HG02763 (cell line): ENCODE measurements at regions not wholly inside any gene's neighbourhood (a gene's known extent, or its start where the extent isn't known, plus 50 kb on each side); places are given as distances from the start of the nearest gene placed in this dataset.
"Not testable (repeated sequence)": the region's sequence is repeated elsewhere in the genome, so short reads cannot be mapped to it uniquely, and the experiment has no call there.

Source experiments
- ATAC-seq: cut with Tn5 transposase; IDR thresholded peaks from one replicate; pipeline ENCODE4 v1.9.1; 2021; ENCODE audit warnings: mild to moderate bottlenecking, moderate library complexity; ENCODE audit not compliant: unreplicated experiment

- peak; percentile 52 for ATAC-seq
Observed at GRCh38 chr5:14996997-14997396, 125.4 kb upstream of the ANKH start.

DNA sequence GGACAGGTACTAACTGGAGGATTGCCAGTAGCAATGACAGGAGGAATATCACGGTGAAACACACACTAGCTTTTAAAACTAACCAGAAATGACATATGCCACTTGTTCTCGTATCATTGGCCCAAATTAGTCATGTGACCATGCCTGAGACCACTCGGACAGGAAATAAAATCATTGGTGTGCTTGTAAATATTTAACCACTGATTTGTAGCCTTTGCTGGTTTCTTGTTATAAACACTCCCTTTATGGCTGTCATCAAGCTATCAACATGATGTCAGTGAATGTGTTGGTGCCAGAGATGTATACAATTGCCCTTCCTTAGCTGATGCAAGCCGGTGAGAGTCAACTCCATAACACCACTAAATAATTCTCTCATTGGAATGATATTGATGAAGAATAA lies 123.7 kb upstream of the ANKH start:
- ATAC-seq = no peak

DNA sequence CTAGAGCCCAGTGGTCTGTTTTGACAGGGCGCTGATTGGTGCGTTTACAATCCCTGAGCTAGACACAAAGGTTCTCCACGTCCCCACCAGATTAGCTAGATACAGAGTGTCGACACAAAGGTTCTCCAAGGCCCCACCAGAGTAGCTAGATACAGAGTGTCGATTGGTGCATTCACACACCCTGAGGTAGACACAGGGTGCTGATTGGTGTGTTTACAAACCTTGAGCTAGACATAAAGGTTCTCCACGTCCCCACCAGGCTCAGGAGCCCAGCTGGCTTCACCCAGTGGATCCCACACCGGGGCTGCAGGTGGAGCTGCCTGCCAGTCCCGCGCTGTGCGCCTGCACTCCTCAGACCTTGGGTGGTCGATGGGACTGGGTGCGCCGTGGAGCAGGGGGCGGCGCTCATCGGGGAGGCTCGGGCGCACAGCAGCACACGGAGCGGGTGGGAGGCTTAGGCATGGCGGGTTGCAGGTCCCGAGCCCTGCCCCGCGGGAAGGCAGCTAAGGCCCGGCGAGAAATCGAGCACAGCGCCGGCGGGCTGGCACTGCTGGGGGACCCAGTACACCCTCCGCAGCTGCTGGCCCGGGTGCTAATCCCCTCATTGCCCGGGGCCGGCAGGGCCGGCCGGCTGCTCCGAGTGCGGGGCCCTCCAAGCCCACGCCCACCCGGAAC lies 122.0 kb upstream of the ANKH start:
- ATAC-seq = not testable (repeated sequence)

- peak; percentile 71 for ATAC-seq
Observed at GRCh38 chr5:14992751-14993458, 121.3 kb upstream of the ANKH start.

GRCh38 chr5:14988223-14988622 lies 116.6 kb upstream of the ANKH start:
- no peak for ATAC-seq

- no peak for ATAC-seq
Observed at GRCh38 chr5:14986413-14986812, 114.8 kb upstream of the ANKH start.

DNA sequence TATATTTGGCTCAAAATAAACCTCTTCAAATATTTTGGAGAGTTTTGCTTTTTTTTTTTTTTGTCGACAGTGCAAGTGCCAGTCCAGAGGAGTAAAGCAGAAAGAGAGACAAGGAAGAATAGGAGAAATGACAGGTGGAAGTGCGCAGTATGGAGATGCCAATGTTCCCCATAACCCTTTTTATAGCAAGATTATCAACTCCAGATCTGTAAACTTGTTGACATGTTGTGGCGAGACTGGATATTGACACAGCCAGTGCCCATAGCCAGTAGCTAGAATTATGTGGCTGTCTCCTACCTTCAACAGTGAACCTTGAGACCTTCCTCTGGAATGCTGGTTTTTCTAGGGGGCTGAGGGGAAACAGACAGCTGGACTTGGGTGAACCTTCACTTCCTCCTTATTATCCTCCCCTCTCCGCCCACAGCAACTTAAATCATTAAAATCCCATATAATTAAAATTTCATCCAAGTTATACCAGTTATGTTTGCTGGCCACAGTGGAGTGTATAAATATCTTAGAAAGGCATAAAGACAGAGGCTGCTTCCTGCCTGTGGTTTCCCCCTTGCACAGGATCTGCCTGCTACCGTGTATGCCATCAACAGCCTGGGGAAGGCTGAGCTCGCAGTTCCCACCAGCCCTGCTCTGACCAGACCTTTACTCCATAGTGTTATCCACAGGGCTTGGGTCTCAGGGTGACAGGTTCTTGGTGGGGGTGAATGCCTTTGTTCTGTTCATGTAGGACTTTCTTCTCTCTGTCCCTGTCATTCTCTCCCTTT lies 112.3 kb upstream of the ANKH start:
- no peak for ATAC-seq

- ATAC-seq = no peak
Observed at GRCh38 chr5:14980698-14981097, 109.1 kb upstream of the ANKH start.

- no peak for ATAC-seq
Observed at GRCh38 chr5:14977058-14977685, 105.6 kb upstream of the ANKH start.

- no peak for ATAC-seq
Observed at GRCh38 chr5:14976486-14976885, 104.9 kb upstream of the ANKH start.

DNA sequence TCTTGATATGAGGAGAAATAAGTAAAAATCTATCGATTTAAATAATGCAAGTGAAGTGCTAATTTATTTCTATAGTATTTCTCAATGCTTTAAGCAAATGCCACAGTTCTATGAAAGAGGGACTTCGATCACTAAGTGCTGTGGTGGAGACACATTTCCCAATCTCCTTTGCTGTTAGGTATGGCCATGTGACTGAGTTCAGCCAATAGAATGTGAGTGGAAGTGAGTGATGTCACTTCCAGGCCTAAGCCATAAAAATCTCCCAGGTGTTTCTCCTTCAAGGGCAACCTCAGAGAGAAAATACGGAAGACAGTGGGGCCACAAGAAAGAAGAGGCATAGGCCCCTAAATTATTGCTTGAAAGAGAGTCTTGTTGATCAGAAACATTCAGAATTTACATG lies 100.3 kb upstream of the ANKH start:
- ATAC-seq = no peak

DNA sequence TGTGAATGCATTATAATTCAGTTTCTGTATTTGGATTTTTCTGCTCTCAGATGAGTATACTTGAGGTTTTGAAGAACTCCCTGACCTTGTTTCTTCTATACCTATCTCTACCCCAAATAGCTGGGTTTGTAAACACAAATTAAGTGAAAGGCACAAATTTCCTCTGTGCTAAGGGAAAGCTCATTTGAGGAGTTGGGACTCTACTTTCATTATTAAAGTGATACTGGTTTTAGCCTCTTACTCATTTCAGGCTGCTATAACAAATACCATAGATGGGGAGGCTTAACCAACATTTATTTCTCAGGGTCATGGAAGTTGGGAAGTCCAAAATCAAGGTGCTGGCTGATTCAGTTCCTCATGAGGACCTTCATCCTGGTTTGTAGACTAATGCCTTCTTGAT lies 97.2 kb upstream of the ANKH start:
- no peak for ATAC-seq

DNA sequence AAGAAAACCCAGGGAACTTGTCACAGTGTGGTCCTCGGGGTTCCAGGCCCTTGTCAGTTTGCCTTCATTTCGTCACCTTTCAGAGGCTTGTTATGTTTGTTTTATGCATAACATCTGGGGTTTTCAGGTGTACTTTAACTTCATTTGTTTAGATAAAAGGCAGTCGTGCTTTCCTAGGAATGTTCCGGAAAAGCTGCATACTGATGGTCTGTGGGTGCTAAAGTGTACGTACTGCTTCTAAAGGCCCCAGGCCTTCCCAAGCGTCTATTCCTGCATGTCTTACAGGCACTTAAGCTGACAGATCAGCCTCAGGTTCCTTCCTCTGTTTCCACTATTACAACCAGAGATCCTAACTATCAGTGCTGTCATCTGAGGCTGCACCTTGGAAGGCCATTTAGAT lies 95.6 kb upstream of the ANKH start:
- ATAC-seq = no peak

DNA sequence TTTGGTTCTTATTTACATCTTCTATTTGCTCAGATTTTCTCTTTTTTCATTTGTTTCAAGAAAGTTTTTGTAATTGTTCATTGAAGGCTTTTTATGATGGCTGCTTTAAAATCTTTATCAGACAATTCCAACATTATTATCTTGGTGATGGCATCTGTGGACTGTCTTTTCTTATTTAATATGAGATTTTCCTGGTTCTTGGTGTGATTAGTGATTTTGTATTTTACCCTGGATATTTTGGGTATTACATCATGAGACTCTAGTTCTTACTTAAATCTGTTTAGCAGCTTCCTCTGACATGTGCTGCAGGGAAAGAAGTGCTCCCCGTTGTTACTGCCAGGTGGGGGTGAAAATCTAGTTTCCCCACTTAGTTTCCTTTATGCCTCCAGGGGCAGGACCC lies 94.2 kb upstream of the ANKH start:
- ATAC-seq = no peak

GRCh38 chr5:14962604-14963003 lies 91.0 kb upstream of the ANKH start:
- ATAC-seq = no peak

DNA sequence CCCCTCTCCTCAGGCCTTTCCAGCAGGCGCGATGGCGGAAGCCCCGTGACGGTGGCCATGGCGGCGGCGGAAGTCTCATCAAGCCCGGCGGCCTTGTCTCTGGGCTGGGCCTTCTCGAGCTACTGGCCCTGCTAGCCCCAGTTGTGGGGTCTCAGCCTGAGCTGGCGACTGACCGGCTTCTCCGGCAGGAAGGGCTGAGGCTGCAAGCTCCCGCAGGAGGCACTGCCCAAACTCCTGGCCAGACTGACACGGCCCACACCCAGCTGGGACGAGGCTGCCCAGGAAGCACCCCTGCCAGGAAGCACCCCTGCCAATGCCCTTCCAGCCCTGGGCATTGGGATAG lies 88.5 kb upstream of the ANKH start:
- no peak for ATAC-seq

DNA sequence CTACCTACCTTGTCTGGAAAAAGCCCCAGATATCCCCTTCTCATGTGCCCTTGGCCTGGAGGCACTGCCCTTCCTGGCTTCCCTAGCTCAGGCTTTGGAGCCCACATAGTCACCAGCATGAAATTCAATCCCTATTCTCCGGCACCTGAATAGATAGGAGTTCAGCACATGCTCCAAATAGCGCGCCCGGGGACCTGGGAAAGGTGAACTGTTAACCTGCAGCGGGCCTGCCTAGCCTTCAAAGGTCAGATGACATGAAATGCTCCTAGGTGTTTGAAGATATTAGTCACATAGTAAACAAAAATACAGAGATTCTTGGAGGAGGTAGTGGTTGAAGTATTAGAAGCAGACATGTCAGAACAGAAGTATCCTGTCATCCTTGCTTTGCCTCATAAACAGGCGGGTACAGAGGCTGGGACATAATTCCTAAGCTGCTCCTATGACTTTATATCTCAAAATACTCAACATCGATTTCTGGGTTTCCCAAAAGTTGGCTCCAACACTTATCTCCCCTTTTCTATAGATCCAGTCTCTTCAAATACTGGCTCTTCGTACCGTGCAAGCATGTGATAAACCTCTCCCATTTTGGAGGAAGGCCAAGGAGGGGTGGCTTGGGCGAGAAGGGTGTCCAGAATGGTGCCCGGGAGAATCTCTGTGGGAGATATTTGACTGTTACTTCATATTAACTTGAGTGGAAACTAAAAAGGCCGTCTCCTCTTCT lies 88.0 kb upstream of the ANKH start:
- ATAC-seq = no peak

DNA sequence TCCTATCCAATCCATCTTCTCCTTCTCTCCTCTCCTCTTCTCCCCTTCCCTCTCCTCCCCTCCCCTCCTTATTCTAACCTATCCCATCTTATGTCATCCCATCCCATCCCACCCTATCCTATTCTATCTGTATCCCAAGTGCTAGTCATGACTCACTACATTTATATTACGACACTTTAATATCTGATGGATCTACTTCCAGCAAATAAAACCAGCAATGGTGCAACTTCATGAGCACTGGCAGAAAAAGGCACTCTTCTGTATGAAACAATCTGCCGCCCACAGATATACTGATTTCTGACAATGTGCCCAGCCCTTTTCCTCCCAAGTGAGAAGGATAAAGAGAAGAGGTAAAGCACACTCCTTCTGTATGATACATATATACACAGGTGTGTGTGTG lies 86.6 kb upstream of the ANKH start:
- ATAC-seq = no peak

DNA sequence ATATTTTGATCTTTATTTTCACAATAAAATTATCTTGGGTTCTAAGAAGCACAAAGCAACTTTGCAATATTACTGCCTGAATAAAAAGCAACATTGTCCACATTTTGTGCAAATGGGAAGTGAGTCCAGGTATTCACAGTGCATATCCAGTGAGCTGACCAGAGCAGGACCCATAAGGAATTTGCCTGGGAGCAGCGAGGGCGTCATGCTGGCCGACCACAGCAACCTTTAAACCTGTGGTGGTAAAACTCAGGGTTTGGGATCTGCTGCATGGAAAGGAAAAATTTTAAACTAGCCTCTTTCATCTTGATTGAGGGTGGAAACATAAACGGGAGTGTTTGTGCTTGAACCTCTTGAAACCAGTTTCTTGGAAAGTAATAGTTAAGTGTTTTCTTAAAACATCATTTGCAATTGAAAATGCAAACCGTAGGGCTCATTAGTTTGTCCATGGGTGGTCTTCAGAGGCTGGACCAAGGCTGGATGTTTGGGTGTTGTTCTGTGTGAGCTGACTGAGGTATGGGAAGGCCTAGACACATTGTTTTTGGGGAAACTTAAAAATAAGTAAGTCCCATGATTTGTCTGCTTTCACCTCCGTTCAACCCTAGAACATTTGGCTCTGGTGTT lies 85.0 kb upstream of the ANKH start:
- ATAC-seq = no peak

DNA sequence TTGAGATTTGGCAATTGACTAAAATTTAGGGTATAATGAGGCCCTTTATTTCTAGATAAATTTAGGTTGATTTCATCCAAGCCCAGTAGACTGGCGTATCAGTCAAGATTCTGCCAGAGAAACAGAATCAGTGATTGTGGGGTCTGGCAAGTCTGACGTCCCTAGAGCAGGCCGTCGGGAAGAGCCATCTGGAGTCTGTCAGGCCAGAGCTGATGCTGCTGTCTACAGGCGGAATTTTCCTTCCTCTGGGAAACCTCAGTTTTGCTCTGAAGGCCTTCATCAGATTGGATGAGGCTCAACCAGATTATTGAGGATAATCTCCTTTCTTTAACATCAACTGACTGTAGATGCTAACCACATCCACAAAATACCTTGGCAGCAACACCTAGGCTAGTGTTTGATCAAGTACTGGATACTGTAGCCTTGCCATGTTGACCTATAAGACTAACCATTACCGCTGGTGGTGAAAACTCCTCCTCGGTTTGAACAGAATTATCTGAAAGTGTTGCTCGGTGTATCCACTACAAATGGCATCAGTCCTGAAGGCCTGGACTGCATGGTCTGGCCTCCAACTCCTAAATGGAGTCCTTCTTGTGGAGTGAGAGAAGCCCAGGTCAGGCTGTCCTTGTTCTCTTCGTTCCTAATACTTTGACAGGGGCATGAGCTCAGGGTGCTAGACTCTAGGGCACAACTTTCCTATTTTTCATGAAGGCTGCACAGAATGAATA lies 83.2 kb upstream of the ANKH start:
- ATAC-seq = no peak
